Endodermal cell (in vitro differentiated cells): ENCODE measurements at regions not wholly inside any gene's neighbourhood (a gene's known extent, or its start where the extent isn't known, plus 50 kb on each side); places are given as distances from the start of the nearest gene placed in this dataset.

ENCODE experiments used
- DNase-seq: peaks from one replicate; pipeline ENCODE4 v3.0.0-alpha.2; 2017
- H3K27ac ChIP-seq: 2 replicates; pipeline ENCODE4 v1.5.1; 2013; ENCODE audit warnings: mild to moderate bottlenecking, low read depth, low read length, moderate library complexity
- H3K27me3 ChIP-seq: 2 replicates; pipeline ENCODE4 v1.6.1; 2013; ENCODE audit warnings: mild to moderate bottlenecking, low read length, moderate library complexity; ENCODE audit not compliant: insufficient read depth, control insufficient read depth, poor library complexity, severe bottlenecking
- H3K36me3 ChIP-seq: 2 replicates; pipeline ENCODE4 v1.7.0; 2013; ENCODE audit warnings: mild to moderate bottlenecking, low read length, moderate library complexity; ENCODE audit not compliant: control insufficient read depth, insufficient read depth
- H3K4me1 ChIP-seq: one replicate; pipeline ENCODE4 v1.7.0; 2013; ENCODE audit warnings: low read length; ENCODE audit not compliant: control insufficient read depth, insufficient read depth
- H3K4me3 ChIP-seq: 2 replicates; pipeline ENCODE4 v1.5.1; 2013; ENCODE audit warnings: mild to moderate bottlenecking, low read length, moderate library complexity
- H3K9ac ChIP-seq: 2 replicates; pipeline ENCODE4 v1.6.1; 2013; ENCODE audit warnings: mild to moderate bottlenecking, low read length, moderate library complexity; ENCODE audit not compliant: poor library complexity, severe bottlenecking; ENCODE audit errors: extremely low read depth
- H3K9me3 ChIP-seq: 2 replicates; pipeline ENCODE4 v1.6.1; 2013; ENCODE audit warnings: mild to moderate bottlenecking, low read length, moderate library complexity; ENCODE audit not compliant: control insufficient read depth
- H3K27ac Mint-ChIP-seq: 2 replicates; pipeline ENCODE4 v1.8.0; 2020; ENCODE audit warnings: mixed read lengths
- H3K27me3 Mint-ChIP-seq: 2 replicates; pipeline ENCODE4 v1.8.0; 2021; ENCODE audit warnings: mild to moderate bottlenecking, mixed read lengths; ENCODE audit not compliant: insufficient read depth
- H3K36me3 Mint-ChIP-seq: 2 replicates; pipeline ENCODE4 v1.8.0; 2020; ENCODE audit warnings: low read depth, mixed read lengths
- H3K4me1 Mint-ChIP-seq: 2 replicates; pipeline ENCODE4 v1.8.0; 2020; ENCODE audit warnings: mixed read lengths
- H3K4me3 Mint-ChIP-seq: 2 replicates; pipeline ENCODE4 v1.8.0; 2020; ENCODE audit warnings: mild to moderate bottlenecking, moderate library complexity, mixed read lengths
- H3K9me3 Mint-ChIP-seq: 2 replicates; pipeline ENCODE4 v1.8.0; 2020; ENCODE audit warnings: mild to moderate bottlenecking, mixed read lengths
- WGBS, 2 experiments: methylation state at CpG; one replicate each; pipeline versions ENCODE4 v1.1.5 to v1.1.7; 2013; ENCODE audit warnings: missing lambda C conversion rate in 2 of 2, mixed read lengths in 1 of 2; ENCODE audit not compliant: insufficient coverage in 1 of 2, insufficient read length in 1 of 2; 5-methylcytosine and 5-hydroxymethylcytosine counted together
- TF ChIP-seq, protein P1 (sequence below): fragments of 200-600 bp; sonication (generic); conservative IDR thresholded peaks from 2 replicates; pipeline ENCODE4 v1.5.0; 2021; ENCODE audit warnings: antibody characterized with exemption, mild to moderate bottlenecking

DNA sequence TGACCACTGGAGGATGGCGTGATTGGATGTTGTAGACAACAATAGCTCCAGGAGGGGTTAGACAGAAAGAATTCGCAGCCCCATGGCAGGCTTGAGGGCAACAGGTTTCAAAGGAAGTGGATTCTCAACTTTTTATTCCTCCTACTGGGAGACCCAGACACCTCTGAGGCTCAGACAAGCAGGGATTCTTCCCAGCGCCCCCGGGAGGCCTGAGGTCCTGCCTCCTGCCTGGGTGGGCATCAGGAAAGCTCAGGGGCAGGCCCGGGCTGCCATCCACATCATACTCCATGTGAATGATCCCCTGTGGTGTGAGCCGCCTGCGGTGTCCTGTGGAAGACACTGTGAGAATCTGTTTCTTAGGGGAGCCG, 203.5 kb downstream of the CYP26B1 start:
- Histone ChIP-seq H3K9ac (no peak overlapping the region), H3K27ac (no peak overlapping the region), H3K4me1 (peaks cover 10% of the 10 kb centered on the region), H3K4me3 (no peak overlapping the region), H3K36me3 (no peaks in the 10 kb centered on the region), H3K9me3 (no peaks in the 10 kb centered on the region), H3K27me3 (no peaks in the 10 kb centered on the region)
- H3K27me3 Mint-ChIP-seq, result no peaks in the 10 kb centered on the region
- no peaks in the 10 kb centered on the region for H3K36me3 Mint-ChIP-seq
- 81 to 100% methylated on average over 2 to 8 of the region's 8 CpGs for WGBS, 2 experiments
- peak; percentile 56 for DNase-seq
- no peaks in the 10 kb centered on the region for H3K9me3 Mint-ChIP-seq
- no peak overlapping the region for H3K4me3 Mint-ChIP-seq
- peaks cover 7% of the 10 kb centered on the region for H3K4me1 Mint-ChIP-seq
- H3K27ac Mint-ChIP-seq, result no peak overlapping the region
- TF ChIP-seq, protein P1, sequence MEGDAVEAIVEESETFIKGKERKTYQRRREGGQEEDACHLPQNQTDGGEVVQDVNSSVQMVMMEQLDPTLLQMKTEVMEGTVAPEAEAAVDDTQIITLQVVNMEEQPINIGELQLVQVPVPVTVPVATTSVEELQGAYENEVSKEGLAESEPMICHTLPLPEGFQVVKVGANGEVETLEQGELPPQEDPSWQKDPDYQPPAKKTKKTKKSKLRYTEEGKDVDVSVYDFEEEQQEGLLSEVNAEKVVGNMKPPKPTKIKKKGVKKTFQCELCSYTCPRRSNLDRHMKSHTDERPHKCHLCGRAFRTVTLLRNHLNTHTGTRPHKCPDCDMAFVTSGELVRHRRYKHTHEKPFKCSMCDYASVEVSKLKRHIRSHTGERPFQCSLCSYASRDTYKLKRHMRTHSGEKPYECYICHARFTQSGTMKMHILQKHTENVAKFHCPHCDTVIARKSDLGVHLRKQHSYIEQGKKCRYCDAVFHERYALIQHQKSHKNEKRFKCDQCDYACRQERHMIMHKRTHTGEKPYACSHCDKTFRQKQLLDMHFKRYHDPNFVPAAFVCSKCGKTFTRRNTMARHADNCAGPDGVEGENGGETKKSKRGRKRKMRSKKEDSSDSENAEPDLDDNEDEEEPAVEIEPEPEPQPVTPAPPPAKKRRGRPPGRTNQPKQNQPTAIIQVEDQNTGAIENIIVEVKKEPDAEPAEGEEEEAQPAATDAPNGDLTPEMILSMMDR, result no peak

DNA sequence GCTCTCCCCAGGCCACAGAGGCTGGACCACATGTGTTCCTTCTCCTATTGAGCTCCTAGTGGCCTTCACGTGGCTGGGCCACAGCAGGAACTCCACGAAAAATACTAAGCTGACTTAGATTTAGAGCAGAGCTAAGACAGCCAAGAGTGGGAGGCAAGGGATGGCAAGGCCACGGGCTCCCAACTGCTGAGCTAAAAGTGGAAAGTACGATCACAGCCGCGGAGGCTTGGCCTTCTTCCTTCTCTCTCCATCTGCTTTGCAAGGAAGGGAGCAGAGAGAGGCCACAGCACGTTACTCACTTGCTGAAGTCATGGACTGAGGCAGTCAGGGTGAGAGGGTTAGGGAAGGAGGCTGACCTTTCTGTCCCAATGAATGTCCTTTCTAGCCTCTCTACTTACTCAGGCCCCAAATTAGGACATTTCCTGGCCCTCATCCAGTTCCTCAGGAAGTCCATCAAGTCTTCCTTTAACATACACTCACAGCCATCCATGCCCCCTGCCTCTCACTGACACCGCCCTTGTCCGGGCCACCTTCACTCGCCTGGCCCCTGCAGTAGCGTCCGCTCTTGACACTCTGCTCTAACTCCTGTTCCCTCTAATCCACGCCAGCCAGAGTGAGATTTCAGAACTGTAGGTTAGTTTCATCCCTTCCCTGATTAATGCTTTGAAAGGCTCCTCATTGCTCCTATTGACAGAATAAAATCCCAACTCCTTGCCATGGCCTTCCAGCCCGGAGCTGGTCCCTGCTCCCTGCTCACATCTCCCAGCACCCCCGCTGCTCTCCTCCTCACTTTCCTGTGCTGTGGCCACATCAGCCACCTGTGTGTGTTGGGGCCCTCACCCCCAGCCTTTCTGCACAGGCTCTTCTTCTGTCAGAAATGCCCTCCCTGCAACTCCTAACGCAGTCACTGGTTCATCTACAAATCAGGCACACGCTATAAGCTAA, 204.2 kb downstream of the CYP26B1 start:
- DNase-seq, result no peak
- WGBS, 2 experiments, result 92 to 100% methylated on average over 10 to 17 of the region's 17 CpGs
- no peak overlapping the region for H3K4me3 Mint-ChIP-seq
- Histone ChIP-seq H3K27me3 (no peaks in the 10 kb centered on the region), H3K9me3 (no peaks in the 10 kb centered on the region), H3K9ac (no peak overlapping the region), H3K27ac (no peak overlapping the region), H3K4me1 (peaks cover 10% of the 10 kb centered on the region), H3K4me3 (no peak overlapping the region), H3K36me3 (no peaks in the 10 kb centered on the region)
- no peaks in the 10 kb centered on the region for H3K36me3 Mint-ChIP-seq
- TF ChIP-seq, protein P1, result no peak
- peaks cover 3% of the 10 kb centered on the region for H3K27me3 Mint-ChIP-seq
- H3K4me1 Mint-ChIP-seq, result peaks cover 7% of the 10 kb centered on the region
- H3K9me3 Mint-ChIP-seq, result no peaks in the 10 kb centered on the region
- H3K27ac Mint-ChIP-seq, result no peak overlapping the region

DNA sequence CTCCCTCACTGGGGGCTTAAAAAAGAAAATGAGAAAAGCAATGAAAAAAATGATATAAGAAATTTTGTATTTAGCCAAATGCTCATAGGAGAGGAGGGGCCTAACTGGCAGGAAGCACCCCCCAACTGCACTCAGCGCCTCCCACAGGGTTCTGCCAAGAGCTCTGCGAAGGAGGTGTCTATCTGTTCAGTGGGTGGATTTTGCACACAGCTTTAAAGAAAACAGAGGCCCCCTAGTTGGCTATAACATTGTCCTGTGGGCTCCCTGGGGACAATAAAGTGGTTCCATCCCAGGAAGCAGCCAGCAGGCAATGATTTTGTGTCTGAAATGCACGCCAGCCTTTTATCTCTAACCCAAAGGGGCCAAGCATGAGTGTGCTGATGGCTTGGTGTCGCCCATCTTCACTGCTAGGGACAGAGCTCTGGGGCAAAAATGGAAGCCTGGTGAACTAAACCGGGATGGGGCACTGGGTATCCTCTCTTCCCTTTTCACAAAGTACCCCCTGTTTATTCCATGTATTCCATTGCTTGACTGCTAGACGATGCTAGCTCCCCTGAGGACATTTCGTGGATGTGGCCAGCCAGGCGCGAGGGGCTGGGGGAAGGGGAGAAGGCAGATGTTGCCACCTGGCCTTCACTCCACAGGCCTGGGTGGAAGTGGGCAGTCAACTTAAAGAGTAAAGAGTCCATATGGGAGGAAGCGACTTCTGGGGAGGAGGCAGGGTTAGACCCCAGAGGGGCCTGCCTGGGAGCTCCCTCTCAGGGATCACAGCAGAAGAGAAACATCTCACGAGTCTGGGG, 205.7 kb downstream of the CYP26B1 start:
- H3K27me3 ChIP-seq, result no peaks in the 10 kb centered on the region
- H3K9me3 Mint-ChIP-seq, result no peaks in the 10 kb centered on the region
- TF ChIP-seq, protein P1, result no peak
- WGBS, 2 experiments, result 90 to 95% methylated on average over 6 to 11 of the region's 11 CpGs
- H3K9ac ChIP-seq, result no peak overlapping the region
- H3K27ac Mint-ChIP-seq, result no peak overlapping the region
- no peak overlapping the region for H3K4me3 Mint-ChIP-seq
- peaks cover 3% of the 10 kb centered on the region for H3K27me3 Mint-ChIP-seq
- no peak overlapping the region for H3K4me3 ChIP-seq
- H3K27ac ChIP-seq, result no peak overlapping the region
- H3K36me3 ChIP-seq, result no peaks in the 10 kb centered on the region
- peak; percentile 23 for DNase-seq
- H3K9me3 ChIP-seq, result no peaks in the 10 kb centered on the region
- peaks cover 10% of the 10 kb centered on the region for H3K4me1 ChIP-seq
- H3K4me1 Mint-ChIP-seq, result peaks cover 7% of the 10 kb centered on the region
- H3K36me3 Mint-ChIP-seq, result no peaks in the 10 kb centered on the region
